Breast epithelium (tissue), 3 donors: ENCODE measurements at regions not wholly inside any gene's neighbourhood (a gene's known extent, or its start where the extent isn't known, plus 50 kb on each side); places are given as distances from the start of the nearest gene placed in this dataset.

Source experiments
- POLR2A ChIP-seq: fragments of 450-650 bp; IDR thresholded peaks from one replicate; pipeline ENCODE4 v1.6.1; 2016; ENCODE audit warnings: antibody characterized with exemption, mild to moderate bottlenecking, moderate library complexity
- POLR2AphosphoS5 ChIP-seq, 3 donors: sonication (generic); formaldehyde crosslinking; IDR thresholded peaks; one replicate each; pipeline ENCODE4 v1.6.1; 2017; ENCODE audit warnings: antibody characterized with exemption in 3 of 3
- TF ChIP-seq, protein P1 (sequence below), 3 donors: fragments of 450-650 bp; IDR thresholded peaks; one replicate each; pipeline ENCODE4 v1.5.1; 2016 to 2017; ENCODE audit warnings: antibody characterized with exemption in 3 of 3, mild to moderate bottlenecking in 3 of 3, moderate library complexity in 3 of 3

- TF ChIP-seq, protein P1, sequence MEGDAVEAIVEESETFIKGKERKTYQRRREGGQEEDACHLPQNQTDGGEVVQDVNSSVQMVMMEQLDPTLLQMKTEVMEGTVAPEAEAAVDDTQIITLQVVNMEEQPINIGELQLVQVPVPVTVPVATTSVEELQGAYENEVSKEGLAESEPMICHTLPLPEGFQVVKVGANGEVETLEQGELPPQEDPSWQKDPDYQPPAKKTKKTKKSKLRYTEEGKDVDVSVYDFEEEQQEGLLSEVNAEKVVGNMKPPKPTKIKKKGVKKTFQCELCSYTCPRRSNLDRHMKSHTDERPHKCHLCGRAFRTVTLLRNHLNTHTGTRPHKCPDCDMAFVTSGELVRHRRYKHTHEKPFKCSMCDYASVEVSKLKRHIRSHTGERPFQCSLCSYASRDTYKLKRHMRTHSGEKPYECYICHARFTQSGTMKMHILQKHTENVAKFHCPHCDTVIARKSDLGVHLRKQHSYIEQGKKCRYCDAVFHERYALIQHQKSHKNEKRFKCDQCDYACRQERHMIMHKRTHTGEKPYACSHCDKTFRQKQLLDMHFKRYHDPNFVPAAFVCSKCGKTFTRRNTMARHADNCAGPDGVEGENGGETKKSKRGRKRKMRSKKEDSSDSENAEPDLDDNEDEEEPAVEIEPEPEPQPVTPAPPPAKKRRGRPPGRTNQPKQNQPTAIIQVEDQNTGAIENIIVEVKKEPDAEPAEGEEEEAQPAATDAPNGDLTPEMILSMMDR (IDR thresholded peaks at IDR 0.05): no peak
- no peak for TF ChIP-seq POLR2A
- no peak for TF ChIP-seq POLR2AphosphoS5 (IDR thresholded peaks at IDR 0.05)
These were observed 50.8 kb upstream of the HMX1 start for GRCh38 chr4:8922481-8922880.
